GM18868 (cell line): ENCODE measurements at regions not wholly inside any gene's neighbourhood (a gene's known extent, or its start where the extent isn't known, plus 50 kb on each side); places are given as distances from the start of the nearest gene placed in this dataset.
A peak's percentile ranks its signal among the peaks of the same experiment; 100 is the strongest.

Experiments used
- ATAC-seq: cut with Tn5 transposase; IDR thresholded peaks from one replicate; pipeline ENCODE4 v1.9.1; 2021; ENCODE audit warnings: mild to moderate bottlenecking, moderate library complexity; ENCODE audit not compliant: unreplicated experiment

DNA sequence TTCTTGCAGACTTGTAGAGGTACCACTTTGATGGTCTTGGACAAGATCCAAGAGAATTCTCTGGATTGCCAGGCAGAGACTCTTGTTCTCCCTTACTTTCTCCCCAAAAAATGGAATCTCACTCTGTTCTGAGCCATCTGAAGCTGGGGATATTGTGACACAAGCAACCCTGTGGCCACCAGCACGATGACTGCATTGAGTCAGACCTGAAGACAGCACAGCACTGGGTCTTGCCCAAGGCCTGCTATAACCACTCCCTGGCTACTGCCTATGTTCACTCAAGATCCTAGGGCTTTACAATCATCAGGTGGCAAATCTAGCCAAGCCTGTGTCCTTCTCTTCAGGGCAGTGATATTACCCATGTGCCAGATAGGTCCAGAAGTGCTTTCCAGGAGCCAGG lies 202.5 kb upstream of the SERP2 start:
- no peak for ATAC-seq

DNA sequence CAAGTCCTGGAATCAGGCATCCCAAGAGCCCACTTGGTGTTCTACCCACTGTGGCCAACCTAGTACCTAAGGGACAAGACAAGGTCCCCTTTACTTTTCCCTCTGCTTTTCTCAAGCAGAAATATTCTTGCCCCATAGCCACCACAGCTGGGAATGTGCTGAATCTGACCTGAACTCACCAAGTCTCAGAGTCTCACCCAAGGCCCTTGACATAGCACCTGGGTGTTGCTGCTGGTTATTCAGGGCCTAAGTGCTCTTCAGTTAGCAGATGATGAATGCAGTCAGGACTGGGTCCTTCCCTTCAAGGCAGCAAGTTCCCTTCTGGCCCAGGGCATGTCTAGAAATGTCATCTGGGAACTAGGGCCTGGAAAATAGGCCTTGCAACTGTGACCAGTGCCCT lies 201.8 kb upstream of the SERP2 start:
- ATAC-seq = no peak

DNA sequence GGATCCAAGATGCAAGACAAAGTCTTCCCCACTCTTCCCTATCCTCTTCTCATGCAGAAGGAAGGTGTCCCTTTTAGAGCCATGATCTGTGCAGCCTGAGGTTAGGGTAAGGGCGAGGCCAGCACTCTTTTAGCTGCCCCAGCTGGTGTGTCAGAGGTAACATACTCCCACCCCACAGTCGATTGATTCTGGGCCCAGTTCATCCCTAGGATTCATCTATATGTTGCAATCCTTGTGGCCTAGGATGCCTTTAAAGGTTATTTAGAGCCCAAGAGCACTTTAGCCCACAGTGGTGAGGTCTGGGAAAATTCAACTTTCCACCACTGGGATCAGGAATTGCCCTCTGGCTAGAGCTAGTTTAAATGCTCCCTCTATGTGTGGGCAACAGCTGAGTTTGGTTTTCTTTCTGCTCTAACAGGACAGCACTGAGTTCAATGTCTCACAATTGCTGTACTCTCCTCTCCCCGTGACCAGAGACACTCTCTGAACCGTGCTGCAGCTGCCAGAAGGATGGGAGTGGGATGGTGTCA lies 201.3 kb upstream of the SERP2 start:
- no peak for ATAC-seq

DNA sequence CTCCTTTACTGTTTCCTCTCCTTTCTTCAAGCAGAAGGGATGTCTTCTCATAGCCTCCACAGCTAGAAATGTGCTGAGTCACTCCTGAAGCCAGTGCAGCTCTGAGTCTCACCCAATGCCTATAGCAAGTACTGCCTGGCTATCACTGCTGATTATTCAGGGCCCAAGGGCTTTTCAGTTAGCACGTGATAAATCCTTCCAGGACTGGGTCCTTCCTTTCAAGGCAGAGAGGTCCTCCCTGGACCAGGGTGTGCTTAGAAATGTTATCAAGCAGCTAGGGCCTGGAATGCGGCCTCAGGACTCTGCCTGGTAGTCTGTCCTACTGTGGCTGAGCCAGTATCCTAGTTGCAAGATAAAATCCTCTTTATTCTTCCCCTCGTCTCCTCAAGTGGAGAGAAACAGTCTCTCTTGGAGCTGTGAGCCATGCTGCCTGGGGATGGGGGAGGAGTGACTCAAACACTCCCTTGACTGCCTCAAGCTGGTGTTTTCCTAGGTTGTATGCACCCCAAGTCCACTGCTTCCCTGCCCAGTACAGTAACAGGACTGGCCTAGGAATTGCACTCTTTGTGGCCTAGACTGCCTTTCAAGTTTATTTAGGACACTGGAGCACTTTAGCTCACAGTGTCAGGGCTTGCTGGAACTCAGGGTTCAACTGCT lies 198.7 kb upstream of the SERP2 start:
- no peak for ATAC-seq

DNA sequence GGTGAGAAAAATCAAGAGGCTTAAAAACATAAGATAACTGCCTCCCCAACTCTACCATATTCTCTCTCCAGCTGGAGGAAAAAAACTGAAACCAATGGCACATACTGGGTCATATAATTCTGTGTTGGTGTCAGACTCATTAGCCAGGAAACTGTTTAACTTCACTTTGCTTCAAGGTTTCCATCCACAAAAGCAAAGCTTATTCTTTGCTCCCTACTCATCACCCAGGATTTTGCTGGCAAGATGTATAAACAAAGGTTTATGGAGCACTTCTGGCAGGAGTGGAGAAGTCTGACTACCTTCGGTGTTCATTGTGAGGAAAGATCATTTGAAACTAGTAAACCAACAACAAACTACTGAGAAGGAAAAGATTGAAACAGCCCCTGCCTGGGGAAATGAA lies 197.5 kb upstream of the SERP2 start:
- ATAC-seq = no peak

DNA sequence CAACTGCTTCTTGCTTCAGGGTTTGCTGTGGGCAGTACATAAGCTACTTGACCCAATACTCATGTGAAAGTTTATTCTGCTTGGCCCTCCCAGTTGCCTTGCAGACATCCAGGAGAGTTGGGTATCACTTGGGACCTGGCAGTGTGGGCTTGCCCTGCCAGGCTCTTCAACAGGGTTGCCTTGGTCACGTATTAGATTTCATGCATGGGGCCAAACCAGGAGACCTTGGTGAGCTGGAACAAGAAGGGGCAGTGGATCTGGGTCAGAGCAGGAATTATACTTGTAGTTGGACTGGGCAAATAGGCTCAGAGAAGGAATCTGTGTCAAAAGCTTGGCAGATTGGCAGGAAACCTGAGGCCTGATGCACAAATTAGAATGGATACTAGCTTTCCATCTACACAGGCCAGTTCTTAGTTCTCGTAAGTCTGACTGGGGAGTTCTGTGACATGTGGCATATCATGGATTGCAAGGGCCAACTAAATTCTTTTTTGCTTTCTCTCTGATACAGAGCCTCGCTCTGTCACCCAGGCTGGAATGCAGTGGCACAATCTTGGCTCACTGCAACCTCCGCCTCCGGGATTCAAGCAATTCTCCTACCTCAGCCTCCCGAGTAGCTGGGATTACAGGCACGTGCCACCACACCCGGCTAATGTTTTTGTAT lies 192.6 kb upstream of the SERP2 start:
- no peak for ATAC-seq

DNA sequence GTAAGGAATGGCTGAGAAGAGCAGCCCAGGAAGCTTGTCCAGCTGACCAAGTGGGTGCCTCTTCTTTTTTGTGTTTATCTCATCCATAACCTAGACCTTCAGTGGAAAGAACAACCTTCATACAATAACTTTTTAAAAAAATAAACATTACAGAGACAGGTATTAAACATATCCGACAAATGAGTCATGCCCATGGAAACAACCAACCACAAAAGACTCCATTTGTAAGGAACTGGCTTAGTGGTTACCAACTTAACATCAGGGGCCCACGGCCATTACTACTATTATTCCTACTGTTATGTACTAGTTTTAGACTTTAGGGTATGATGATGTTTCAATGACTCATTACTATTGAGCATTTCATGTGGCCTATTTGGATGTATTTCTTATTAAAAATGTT lies 191.7 kb upstream of the SERP2 start:
- no peak for ATAC-seq

DNA sequence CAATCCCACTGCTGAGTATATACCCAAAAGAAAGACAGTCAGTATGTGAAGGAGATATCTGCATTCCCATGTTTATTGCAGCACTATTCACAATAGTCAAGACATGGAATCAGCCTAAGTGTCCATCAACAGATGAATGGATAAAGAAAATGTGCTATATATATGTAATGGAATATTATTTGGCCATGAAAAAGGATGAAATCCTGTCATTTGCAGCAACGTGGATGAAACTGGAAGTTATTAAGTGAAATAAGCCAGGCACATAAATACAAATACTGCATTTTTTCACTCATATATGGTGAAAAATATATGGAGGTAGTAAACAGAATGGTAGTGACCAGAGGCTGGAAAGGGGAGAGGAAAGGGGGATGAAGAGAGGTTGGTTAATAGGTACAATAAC lies 188.9 kb upstream of the SERP2 start:
- ATAC-seq = no peak

DNA sequence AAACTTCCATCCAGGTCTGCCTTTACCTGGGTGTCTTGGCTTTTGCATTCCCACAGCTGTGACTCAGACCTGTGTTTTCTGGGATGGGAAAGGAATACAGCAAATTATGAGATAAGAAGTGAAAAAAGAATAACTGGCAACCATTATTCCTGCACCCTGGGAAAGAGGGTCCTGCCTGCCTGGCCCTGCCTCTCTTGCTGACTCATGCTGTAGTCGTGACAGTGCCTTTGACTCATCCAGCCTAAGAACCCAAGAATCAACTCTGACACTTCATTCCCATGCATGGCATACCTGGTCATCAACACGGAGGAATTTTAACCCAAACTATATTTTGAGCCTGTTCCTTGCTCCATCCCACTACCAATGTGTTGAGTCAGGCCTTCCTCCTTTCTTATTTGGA lies 185.4 kb upstream of the SERP2 start:
- ATAC-seq = no peak

DNA sequence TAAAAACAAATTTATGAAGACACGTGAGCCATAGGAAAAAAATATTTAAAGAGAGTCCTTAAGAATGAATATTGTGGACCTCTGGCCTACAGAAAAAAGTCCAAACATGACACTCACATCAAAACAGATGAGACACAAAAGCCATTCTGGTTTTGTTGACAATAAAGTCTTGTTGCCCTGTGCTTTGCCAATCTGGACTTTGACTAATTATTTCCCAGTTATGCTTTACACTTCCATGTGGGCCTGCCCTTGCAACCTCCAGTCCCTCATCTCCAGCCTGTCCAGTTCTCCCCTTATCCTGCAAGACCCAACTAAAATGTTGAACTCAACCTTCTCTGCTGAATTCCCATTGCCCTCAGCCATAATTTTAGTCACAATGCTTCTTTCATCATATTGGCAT lies 184.5 kb upstream of the SERP2 start:
- ATAC-seq = no peak

DNA sequence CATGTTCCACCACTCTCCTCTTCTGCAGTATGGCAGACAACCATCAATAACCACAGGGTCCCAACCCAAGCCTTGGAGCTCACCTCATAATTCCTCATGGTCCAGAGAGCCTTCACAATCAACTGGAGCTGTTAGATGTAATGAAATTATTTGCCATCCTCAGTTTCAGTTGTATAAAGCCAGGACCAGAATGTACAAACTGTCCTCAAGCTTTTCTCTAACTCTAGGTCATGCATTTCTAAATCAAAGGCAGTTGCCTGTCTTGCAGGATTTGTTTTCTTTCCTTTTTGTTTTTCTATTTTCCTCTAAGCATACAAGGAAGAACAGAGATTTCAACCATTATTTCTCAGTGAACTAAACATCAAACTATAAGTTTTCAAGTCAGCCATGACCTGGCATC lies 182.5 kb upstream of the SERP2 start:
- no peak for ATAC-seq

DNA sequence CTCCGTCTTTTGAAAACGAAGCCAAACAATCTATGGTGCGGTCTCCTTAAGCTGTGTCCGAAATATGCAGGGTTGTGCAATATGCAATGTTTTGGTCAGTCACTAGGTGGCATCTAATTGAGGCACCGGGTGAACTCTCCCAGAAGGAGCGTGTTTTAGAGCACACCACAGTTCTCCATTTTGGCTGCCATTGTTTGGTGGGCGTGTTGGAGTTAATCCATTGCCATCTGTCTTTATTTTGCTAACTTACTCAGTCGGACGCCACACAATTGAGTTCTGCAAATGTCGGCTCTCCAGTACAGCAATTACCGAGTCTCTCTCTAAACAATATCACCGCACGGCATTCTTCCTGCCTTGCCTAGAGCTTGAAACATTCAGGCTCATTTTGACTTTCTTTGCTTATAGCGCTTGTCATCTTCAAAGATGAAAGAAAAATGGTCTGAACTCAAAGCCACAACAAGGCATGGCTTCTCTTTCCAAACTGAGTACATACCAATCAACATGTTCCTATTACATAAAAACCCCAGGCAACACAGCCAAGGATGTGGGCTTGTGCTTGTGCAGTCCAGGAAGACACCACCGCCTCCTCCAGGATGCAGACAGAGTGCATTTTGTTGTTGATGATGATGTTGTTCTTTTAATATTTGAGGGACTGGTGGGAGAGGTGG lies 182.0 kb upstream of the SERP2 start:
- no peak for ATAC-seq

DNA sequence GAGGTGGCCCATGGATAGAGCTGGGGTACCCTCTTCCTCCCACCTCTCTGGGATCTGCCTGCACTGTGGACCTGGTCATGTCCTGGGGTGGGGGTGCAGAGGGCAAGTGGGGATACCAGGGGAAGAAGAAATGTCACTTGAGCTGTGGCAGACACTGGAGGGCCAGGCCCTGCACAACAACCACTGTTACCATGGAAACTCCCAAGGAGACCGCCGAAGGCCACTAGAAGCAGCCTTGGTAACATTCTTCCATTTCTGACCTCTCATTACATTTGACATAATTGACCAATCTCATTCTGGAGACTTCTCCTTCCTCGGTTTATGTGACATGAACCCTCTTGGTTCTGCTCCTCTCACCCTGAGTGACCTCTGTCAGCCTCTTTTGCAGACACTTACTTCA lies 179.9 kb upstream of the SERP2 start:
- no peak for ATAC-seq

DNA sequence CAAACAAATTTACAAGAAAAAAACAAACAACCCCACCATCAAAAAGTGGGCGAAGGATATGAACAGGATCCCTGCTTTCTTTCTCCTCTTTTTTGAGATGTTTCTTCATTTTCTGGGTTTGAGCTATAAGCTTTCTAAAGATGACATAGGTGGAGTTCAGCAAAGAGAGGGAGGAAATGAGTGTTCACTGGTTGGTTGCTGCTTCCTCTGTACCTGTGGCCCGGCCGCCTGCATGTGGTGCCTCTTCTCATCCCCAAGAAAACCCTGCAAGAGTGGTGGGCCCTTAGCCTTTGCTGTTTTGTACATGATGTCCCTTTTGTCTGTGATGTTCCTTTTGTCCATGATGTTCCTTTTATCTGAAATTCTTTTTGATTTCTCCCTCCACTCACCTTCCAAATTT lies 178.4 kb upstream of the SERP2 start:
- ATAC-seq = no peak

DNA sequence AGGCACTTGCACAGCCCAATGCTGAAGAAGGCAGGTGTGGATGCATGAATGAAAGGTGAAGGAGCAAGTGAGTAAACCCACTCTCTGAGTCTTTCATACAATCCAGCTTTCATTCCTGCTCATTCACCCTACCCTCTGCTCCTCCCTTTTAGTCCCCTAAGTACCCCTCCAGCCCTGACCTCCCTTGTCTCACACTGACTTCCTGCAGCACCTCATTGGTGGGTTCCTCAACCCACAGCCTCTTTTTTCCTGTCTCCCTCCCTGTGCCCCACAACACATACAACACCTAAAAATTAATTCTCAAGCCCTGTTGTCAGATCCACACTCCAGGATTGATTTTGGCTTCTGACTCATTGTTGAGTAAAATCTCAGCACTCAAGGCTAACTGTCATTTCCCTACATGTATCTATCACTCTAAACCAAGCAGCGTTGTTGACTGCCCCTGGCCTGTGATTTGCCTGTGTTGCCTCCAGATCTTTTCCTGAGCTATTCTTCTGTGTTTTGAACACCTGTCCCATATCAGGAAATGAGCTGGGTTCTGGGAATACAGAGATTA lies 177.3 kb upstream of the SERP2 start:
- no peak for ATAC-seq

DNA sequence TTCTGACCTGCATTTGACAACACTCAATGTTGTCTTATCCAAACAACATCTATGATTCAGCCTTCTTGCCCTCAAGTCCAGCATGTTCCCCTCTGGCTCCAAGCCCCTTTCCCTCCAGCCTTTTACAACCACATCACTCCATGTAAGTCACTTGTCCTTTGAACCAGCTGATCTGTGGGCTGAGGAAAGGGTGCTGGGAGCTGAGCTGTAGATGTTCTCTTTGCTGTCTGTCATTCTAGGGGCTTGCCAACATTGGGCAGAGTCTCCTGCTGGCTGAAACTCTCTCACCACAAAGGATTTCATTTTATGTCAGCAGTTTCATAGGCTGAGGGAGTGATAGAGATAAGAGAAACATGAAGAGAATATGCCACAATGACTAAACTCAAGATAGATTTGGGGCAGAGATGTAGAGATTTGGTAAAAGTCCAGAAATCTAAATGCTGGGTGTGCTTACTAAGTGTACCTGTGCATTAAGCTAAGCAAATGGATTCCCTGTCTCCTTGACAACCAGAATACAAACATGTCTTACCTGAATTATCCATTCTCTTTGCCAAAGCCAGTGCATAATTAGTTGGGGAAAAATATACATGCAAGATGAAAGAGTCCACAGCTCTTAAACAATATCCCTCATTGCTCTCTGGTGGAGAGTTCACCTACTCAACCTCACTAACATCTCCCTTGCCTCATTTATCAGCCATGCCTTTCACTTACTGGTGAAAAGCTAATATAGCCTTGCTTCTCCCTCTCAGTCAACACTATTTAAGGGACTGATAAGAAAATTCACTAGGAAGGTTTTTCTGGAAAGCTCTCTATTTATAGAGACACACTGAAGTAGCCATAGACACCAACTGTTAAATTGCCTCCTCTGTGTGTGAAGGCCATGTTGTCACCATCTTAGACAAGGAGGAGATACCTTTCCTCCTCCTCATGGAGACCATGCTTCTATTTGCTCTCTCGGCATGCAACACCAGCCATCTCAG lies 175.5 kb upstream of the SERP2 start:
- peak; percentile 95 for ATAC-seq

DNA sequence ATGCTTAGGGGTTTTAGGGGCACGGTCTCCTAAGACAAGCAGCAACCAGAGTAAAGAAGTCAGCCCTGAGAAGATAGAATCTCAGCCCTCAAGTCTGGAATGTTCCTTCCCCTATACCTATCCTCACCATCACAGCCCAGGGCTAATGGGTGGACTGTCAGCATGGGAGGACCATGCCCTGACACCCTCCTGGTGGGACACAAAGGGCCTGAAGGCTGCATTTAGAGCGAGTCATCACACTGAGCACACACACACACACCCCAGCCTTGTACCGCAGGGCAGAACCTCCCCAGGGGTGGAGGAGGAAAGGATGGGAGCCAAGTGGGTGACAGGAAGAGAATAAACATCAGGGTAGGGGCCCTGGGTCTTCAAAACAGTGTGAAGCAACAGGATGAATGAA lies 174.8 kb upstream of the SERP2 start:
- ATAC-seq = no peak

DNA sequence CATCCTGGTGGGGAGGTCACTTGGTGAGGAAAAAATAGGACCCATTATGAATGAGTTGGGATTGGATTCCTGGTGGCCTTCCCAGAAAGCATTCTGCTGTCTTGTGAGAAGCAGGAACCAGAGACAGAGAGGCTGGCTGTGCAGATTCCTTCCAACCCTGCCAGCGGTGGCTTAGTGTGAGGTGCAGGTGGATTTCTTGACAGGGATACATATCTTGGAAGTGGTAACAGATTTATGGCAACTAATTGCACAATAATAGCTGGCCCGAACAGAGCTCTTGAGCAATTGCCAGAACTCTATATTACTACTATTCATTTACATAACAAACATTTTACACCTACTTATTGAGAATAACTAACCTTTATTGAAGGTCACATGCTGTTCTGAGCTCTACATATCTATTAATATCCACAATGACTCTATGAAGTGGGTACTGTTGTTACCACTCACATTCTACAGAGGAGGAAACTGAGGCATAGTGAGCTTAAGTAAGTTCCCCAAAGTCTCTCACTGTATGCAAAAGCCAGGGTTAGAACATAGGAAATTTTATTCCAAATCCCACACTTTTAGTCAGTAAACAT lies 173.9 kb upstream of the SERP2 start:
- no peak for ATAC-seq

DNA sequence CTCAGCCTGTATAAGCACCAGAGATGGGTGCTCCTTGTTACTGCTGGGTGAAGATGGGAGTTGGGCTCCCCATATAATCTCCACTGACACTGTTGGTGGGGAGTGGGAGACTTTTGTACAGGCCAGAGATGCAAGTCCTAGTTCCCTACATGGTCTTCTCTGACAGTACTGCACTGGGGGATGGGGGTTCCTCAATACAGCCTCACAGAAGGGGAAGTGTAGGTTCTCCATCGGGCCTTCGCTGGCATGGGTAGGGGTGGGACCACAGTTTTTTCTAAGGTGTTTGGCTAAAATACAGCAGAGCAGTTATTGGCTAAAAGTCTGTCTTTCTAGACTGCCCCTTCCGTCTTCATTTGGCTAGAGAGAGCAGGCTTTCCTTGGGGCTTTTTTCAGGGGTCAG lies 167.2 kb upstream of the SERP2 start:
- no peak for ATAC-seq

DNA sequence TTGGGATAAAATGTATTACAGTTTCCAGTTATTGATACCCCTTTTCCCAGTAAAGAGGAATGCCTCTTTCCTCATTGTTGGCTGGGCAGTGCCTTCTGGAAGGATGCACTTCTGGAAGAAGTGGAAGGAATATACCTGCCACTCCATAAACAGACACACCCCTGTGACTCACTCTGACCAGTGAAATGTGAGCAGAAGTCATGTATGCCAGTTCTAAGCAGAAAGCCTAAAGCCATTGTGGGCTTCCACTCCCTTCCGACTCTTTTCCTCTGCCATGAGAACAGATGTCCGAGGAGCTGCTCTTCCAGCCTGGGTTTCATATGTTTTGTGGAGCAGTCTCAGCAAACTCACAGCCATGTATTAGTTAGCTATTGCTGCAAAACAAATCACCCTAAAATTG lies 166.1 kb upstream of the SERP2 start:
- no peak for ATAC-seq
